ENCODE measurements at regions not wholly inside any gene's neighbourhood (a gene's known extent, or its start where the extent isn't known, plus 50 kb on each side); places are given as distances from the start of the nearest gene placed in this dataset.

GRCh38 chr1:5744341-5744740 is 247.9 kb downstream of the NPHP4 start (continued):
- TF ChIP-seq ETS1 (IDR thresholded peaks at IDR 0.05) (no peak), REST (IDR thresholded peaks at IDR 0.05; ENCODE audit: unreplicated experiment) (no peak), CREB1 (CRISPR knock-in tag; IDR thresholded peaks at IDR 0.05; ENCODE audit: low read depth) (no peak), ZNF114 (CRISPR knock-in tag; IDR thresholded peaks at IDR 0.05) (no peak), NANOG (IDR thresholded peaks at IDR 0.05; ENCODE audit: borderline replicate concordance) (no peak), EZH2 (IDR thresholded peaks at IDR 0.05; ENCODE audit: low read depth, unreplicated experiment) (no peak), STAT1 (IDR thresholded peaks at IDR 0.05; ENCODE audit: unreplicated experiment) (no peak)

- Mint-ChIP-seq H3K27ac (no peak overlapping the region), H3K4me1 (peaks cover 15% of the 10 kb centered on the region), H3K9me3 (peaks cover 6% of the 10 kb centered on the region), H3K36me3 (ENCODE audit: low read depth) (peaks cover 5% of the 10 kb centered on the region; the same call in 2 of the 3 replicates), H3K4me3 (no peak overlapping the region), H3K27me3 (ENCODE audit: insufficient read depth, low read depth, poor library complexity) (peaks cover 17% of the 10 kb centered on the region)
- Histone ChIP-seq H2AFZ (no peak overlapping the region), H3K27ac (ENCODE audit: low read depth) (no peak overlapping the region), H3K36me3 (ENCODE audit: insufficient read depth) (no peaks in the 10 kb centered on the region), H4K20me1 (replicated peaks; ENCODE audit: insufficient read depth) (no peaks in the 10 kb centered on the region), H3K9me2 (ENCODE audit: insufficient read depth) (no peaks in the 10 kb centered on the region), H3K4me3 (no peak overlapping the region), H3F3A (replicated peaks; ENCODE audit: low read depth) (no peaks in the 10 kb centered on the region), H3K79me2 (replicated peaks; ENCODE audit: insufficient read depth) (no peaks in the 10 kb centered on the region), H3K4me2 (no peak overlapping the region), H3K4me1 (ENCODE audit: insufficient read depth) (no peaks in the 10 kb centered on the region), H3K27me3 (ENCODE audit: insufficient read depth) (no peaks in the 10 kb centered on the region)
- no peak for ATAC-seq
- TF ChIP-seq ZNF331 (CRISPR knock-in tag; IDR thresholded peaks at IDR 0.05; ENCODE audit: low read depth) (no peak), NANOG (IDR thresholded peaks at IDR 0.05; ENCODE audit: borderline replicate concordance) (no peak), EZH2 (IDR thresholded peaks at IDR 0.05; ENCODE audit: low read depth, unreplicated experiment) (no peak), EZH2phosphoT487 (IDR thresholded peaks at IDR 0.05; ENCODE audit: unreplicated experiment) (no peak)
- DNase-seq (ENCODE audit: low spot score), result no peak
Measured at GRCh38 chr1:5743435-5744095, 248.7 kb downstream of the NPHP4 start.
